Mucosa of descending colon (tissue), 3 donors: ENCODE measurements at regions not wholly inside any gene's neighbourhood (a gene's known extent, or its start where the extent isn't known, plus 50 kb on each side); places are given as distances from the start of the nearest gene placed in this dataset.
"Not testable (repeated sequence)": the region's sequence is repeated elsewhere in the genome, so short reads cannot be mapped to it uniquely, and the experiment has no call there.

Experiments used
- ATAC-seq: fragments of 200-7000 bp; cut with Tn5 transposase; one replicate; pipeline ENCODE4 v1.9.1; 2020; ENCODE audit warnings: mild to moderate bottlenecking, moderate library complexity
- DNase-seq, 3 donors: peaks; one replicate each; pipeline ENCODE4 v3.0.0-alpha.2; 2020
- H3K36me3 ChIP-seq: fragments of 200-600 bp; one replicate; pipeline ENCODE4 v1.8.0; 2021; ENCODE audit warnings: low read depth, mild to moderate bottlenecking
- H3K4me1 ChIP-seq: fragments of 200-600 bp; one replicate; pipeline ENCODE4 v1.8.0; 2021; ENCODE audit warnings: low read depth, mild to moderate bottlenecking
- H3K4me3 ChIP-seq: fragments of 200-600 bp; one replicate; pipeline ENCODE4 v1.8.0; 2021; ENCODE audit warnings: mild to moderate bottlenecking
- H3K9me3 ChIP-seq: fragments of 200-600 bp; one replicate; pipeline ENCODE4 v1.8.0; 2021; ENCODE audit warnings: mild to moderate bottlenecking
- intact Hi-C, 2 donors: fragments of 100-400 bp; cut with DNase I in 1 of 2; cut with micrococcal nuclease in 1 of 2; formaldehyde crosslinking; loops; one replicate each; pipeline versions ENCODE4 v1.11.0 to v1.11.1; 2022; cut with DNase I, micrococcal nuclease
- TF ChIP-seq, protein P1 (sequence below): fragments of 200-600 bp; IDR thresholded peaks from one replicate; pipeline ENCODE4 v1.8.0; 2022; ENCODE audit warnings: antibody characterized with exemption, mild to moderate bottlenecking
- donor health status: DM: no; HTN: no; CAD: no; lungs with moderate emphysema.
- donor health status: DM: no; HTN: no; CAD: no.
- donor health status: DM: no; HTN: yes; CAD: no.

DNA sequence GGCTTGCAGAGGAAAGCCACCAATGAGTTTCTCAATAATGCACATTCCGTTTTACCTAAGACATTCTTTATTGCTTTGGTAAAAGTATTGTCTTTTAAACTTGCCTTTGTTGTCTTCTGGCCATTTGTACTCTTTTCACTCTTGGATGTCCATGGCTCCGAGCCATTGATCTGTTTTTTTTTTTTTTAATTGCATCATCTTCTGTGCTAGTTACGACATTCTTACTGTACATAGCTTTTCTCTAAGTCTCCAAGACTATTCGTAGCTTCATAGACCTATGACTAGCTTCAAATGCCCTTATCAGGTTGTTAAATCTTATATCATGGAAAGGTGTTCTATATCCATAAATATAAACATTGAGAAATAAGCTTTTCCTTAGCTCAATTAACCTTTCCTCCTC, 1522.6 kb downstream of the FAM181B start:
- TF ChIP-seq, protein P1, sequence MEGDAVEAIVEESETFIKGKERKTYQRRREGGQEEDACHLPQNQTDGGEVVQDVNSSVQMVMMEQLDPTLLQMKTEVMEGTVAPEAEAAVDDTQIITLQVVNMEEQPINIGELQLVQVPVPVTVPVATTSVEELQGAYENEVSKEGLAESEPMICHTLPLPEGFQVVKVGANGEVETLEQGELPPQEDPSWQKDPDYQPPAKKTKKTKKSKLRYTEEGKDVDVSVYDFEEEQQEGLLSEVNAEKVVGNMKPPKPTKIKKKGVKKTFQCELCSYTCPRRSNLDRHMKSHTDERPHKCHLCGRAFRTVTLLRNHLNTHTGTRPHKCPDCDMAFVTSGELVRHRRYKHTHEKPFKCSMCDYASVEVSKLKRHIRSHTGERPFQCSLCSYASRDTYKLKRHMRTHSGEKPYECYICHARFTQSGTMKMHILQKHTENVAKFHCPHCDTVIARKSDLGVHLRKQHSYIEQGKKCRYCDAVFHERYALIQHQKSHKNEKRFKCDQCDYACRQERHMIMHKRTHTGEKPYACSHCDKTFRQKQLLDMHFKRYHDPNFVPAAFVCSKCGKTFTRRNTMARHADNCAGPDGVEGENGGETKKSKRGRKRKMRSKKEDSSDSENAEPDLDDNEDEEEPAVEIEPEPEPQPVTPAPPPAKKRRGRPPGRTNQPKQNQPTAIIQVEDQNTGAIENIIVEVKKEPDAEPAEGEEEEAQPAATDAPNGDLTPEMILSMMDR, result no peak

DNA sequence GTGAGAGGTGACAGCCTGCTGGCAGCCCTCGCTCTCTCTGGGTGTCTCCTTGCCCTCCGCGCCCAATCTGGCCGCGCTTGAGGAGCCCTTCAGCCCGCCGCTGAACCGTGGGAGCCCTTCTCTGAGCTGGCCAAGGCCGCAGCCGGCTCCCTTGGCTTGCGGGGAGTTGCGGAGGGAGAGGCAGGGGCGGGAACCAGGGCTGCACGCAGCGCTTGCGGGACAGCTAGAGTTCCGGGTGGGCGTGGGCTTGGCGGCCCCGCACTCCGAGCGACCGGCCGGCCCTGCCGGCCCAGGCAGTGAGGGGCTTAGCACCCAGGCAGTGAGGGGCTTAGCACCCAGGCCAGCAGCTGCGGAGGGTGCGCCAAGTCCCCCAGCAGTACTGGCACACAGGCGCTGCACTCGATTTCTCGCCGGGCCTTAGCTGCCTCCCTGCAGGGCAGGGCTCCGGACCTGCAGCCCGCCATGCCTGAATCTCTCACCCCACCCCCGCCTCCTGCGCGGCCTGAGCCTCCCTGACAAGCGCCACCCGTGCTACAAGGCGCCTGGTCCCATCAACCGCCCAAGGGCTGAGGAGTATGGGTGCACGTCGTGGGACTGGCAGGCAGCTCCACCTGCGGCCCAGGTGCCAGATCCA, 1526.1 kb downstream of the FAM181B start:
- intact Hi-C loops, result no loop called here

More for the DNA sequence above, 1522.6 kb downstream of the FAM181B start:
- Histone ChIP-seq H3K9me3 (no peaks in the 10 kb centered on the region), H3K4me1 (no peaks in the 10 kb centered on the region), H3K36me3 (no peaks in the 10 kb centered on the region), H3K4me3 (no peak overlapping the region)
- ATAC-seq, result no peak
- no peak for DNase-seq
- intact Hi-C loops, result no loop called here

DNA sequence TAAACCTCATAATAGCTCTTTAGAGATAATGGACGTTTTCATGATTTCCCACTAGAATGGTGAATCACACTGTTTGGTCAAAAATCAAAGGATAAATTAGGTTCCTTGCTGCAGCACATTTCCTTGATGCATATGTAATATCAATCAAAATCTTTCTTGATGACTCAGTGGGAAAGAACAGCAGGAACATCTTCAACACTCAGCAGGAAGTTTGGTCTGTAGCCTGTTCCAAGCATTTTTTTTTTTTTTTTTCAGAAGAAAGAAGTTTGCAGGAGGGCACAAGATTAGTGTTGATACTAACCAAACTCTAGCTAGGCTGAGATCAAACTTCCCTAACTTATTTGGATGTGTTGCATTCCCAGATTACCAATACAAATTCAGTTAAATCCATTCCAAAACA, 1529.8 kb downstream of the FAM181B start:
- ATAC-seq, result no peak
- Histone ChIP-seq H3K9me3 (no peaks in the 10 kb centered on the region), H3K4me1 (no peaks in the 10 kb centered on the region), H3K36me3 (no peaks in the 10 kb centered on the region), H3K4me3 (no peak overlapping the region)
- TF ChIP-seq, protein P1, result no peak
- no peak for DNase-seq
- intact Hi-C loops, result no loop called here

More for the DNA sequence above, 1526.1 kb downstream of the FAM181B start:
- TF ChIP-seq, protein P1, result no peak
- H3K4me1 ChIP-seq, result no peaks in the 10 kb centered on the region
- DNase-seq (peak in 1 of 3 donors; percentile 35), ATAC-seq (no peak)
- H3K9me3 ChIP-seq, result no peaks in the 10 kb centered on the region
- H3K36me3 ChIP-seq, result no peaks in the 10 kb centered on the region
- no peak overlapping the region for H3K4me3 ChIP-seq

DNA sequence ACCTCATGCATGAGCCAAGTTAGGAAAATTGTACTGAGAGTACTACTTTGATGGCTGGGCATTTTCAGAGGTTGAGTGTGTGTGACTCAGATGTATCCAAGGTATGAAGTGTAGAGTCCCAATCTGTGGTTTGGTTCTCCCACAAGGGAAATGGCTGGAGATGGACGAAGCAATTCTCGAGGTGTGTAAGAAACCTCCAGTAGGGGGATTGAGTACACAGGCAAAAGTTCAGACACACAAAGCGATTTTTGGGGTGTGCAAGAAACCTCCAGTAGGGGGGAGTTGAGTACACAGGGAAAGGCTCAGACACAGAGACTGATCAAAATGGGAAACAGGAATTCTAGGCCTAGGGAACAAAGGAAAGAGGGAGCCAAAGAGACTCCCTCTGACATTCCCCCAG, 1536.3 kb downstream of the FAM181B start:
- no peak for DNase-seq
- intact Hi-C loops, result no loop called here
- Histone ChIP-seq H3K36me3 (no peaks in the 10 kb centered on the region), H3K9me3 (peaks cover 4% of the 10 kb centered on the region), H3K4me1 (no peaks in the 10 kb centered on the region), H3K4me3 (no peak overlapping the region)
- no peak for ATAC-seq
- TF ChIP-seq, protein P1, result no peak

DNA sequence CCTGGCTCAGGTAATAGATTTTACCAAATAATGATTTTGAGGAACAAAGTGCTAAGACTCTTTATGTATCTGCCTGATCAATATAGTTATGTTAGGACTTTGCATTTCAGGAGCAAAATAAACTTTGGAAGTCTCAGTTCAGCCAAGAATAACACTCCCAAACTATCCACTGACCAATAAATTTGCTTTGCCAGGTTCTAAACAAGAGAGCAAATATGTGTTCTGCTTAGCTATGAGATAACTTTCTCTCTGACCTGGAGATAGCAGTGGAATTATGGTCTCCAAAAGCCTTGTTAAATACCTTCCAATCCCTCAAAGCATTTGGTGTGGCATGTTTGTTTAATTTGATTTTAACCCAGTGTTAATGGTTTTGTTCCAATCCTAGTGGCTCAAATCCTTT, 1541.1 kb downstream of the FAM181B start:
- Histone ChIP-seq H3K4me3 (no peak overlapping the region), H3K4me1 (no peaks in the 10 kb centered on the region), H3K36me3 (no peaks in the 10 kb centered on the region), H3K9me3 (peaks cover 4% of the 10 kb centered on the region)
- intact Hi-C loops, result no loop called here
- ATAC-seq (no peak), DNase-seq (no peak)
- TF ChIP-seq, protein P1, result no peak

DNA sequence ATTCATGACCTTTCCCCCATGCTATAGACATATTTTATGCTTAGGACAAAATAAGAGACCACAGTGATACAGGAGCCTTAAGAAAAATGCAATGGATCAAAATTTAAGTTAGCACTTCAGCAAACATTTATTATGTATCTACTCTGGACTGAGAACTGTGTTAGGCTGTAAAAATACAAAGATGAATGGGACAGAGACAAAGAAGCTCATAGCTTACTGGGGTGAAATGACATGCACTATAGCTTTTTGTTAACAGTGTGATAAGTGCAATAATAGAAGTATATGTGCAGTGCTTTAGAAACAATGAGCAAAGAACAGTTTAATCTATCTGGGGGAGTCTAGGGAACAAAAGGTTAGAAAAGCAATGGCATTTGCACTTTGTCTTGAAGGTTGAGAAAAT, 1543.1 kb downstream of the FAM181B start:
- ATAC-seq (no peak), DNase-seq (no peak)
- H3K36me3 ChIP-seq, result no peaks in the 10 kb centered on the region
- H3K9me3 ChIP-seq, result peaks cover 6% of the 10 kb centered on the region
- TF ChIP-seq, protein P1, result no peak
- no peaks in the 10 kb centered on the region for H3K4me1 ChIP-seq
- intact Hi-C loops, result no loop called here
- H3K4me3 ChIP-seq, result no peak overlapping the region

DNA sequence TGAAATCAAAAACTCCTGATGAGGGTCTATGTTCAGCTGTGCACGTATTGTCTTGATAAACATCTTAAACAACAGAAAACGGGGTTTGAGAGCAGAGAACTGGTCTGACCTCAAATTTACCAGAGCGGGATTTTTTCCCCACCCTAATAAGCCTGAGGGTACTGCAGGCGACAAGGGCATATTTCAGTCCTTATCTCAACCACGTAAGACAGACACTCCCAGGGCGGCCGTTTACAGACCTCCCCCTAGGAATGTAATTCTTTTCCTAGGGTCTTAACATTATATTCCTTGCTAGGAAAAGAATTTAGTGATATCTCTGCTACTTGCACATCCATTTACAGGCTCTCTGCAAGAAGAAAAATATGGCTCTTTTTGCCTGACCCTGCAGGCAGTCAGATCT, 1546.6 kb downstream of the FAM181B start:
- H3K9me3 ChIP-seq, intact Hi-C loops, H3K4me1 ChIP-seq, H3K36me3 ChIP-seq, DNase-seq, H3K4me3 ChIP-seq, ATAC-seq: not testable (repeated sequence)
